HCT116 (cell line): ENCODE measurements at regions not wholly inside any gene's neighbourhood (a gene's known extent, or its start where the extent isn't known, plus 50 kb on each side); places are given as distances from the start of the nearest gene placed in this dataset.

ENCODE experiments used
- CEBPB ChIP-seq: IDR thresholded peaks from 2 replicates; pipeline ENCODE4 v1.6.1; 2012; ENCODE audit warnings: low read depth
- CTCF ChIP-seq, 3 experiments: fragments of 200-600 bp in 1 of 3; sonication (generic) in 1 of 3; IDR thresholded peaks in 2 of 3; conservative IDR thresholded peaks in 1 of 3; 2 replicates each; pipeline ENCODE4 v1.5.1; 2012 to 2017; ENCODE audit warnings: low read depth in 2 of 3, low read length in 2 of 3, antibody characterized with exemption in 1 of 3, borderline replicate concordance in 1 of 3, control low read depth in 1 of 3, mild to moderate bottlenecking in 1 of 3, mixed read lengths in 1 of 3, mixed run types in 1 of 3, moderate library complexity in 1 of 3; ENCODE audit not compliant: insufficient read depth in 1 of 3
- EZH2 ChIP-seq: fragments of 200-600 bp; sonication (generic); IDR thresholded peaks from 2 replicates; pipeline ENCODE4 v1.6.1; 2017; ENCODE audit warnings: antibody characterized with exemption, mixed run types
- JUND ChIP-seq: IDR thresholded peaks from 2 replicates; pipeline ENCODE4 v1.6.1; 2012
- POLR2A ChIP-seq: IDR thresholded peaks from 2 replicates; pipeline ENCODE4 v1.7.0; 2011; ENCODE audit warnings: borderline replicate concordance; ENCODE audit not compliant: insufficient read depth, insufficient read length; ENCODE audit errors: extremely low read depth
- REST ChIP-seq: IDR thresholded peaks from 2 replicates; pipeline ENCODE4 v1.6.1; 2012; ENCODE audit warnings: low read depth
- ZNF274 ChIP-seq: fragments of 200-500 bp; sonication (Bioruptor generic); IDR thresholded peaks from 2 replicates; pipeline ENCODE4 v1.6.1; 2014; ENCODE audit warnings: mild to moderate bottlenecking, low read depth, low read length, inconsistent platforms

GRCh38 chr18:28651298-28651697, 474.4 kb upstream of the CDH2 start:
- TF ChIP-seq CTCF (IDR thresholded peaks at IDR 0.05 in 2 of 3, conservative IDR thresholded peaks at IDR 0.05 in 1 of 3; ENCODE audit: borderline replicate concordance in 1 of 3, insufficient read depth in 1 of 3, low read depth in 2 of 3, low read length in 2 of 3) (no peak), REST (no peak), EZH2 (no peak), CEBPB (no peak), JUND (no peak), POLR2A (no peak), ZNF274 (no peak)
